HEK293 (cell line): ENCODE measurements at regions not wholly inside any gene's neighbourhood (a gene's known extent, or its start where the extent isn't known, plus 50 kb on each side); places are given as distances from the start of the nearest gene placed in this dataset.
"Not testable (repeated sequence)": the region's sequence is repeated elsewhere in the genome, so short reads cannot be mapped to it uniquely, and the experiment has no call there.

Source experiments
- CTCF ChIA-PET: fragments of 350-600 bp; formaldehyde crosslinking; extraction: SDS; loops from one replicate; lab custom pipeline; 2021; ENCODE audit warnings: antibody characterized with exemption; lab: Yijun Ruan, JAX
- POLR2A ChIA-PET: fragments of 300-600 bp; formaldehyde crosslinking; extraction: SDS; loops from one replicate; lab custom pipeline; 2020; ENCODE audit warnings: antibody characterized with exemption, inconsistent platforms; lab: Yijun Ruan, JAX
- H3K27ac ChIP-seq: fragments of 200-500 bp; sonication (Bioruptor generic); 2 replicates; pipeline ENCODE4 v1.5.1; 2014; ENCODE audit warnings: low read depth, low read length, control low read depth, inconsistent platforms; ENCODE audit errors: extremely low read depth
- H3K36me3 ChIP-seq, 2 experiments: fragments of 200-500 bp in 1 of 2; sonication (Bioruptor generic) in 1 of 2; 1 replicate in 1 of 2; 2 replicates in 1 of 2; pipeline ENCODE4 v1.5.1; 2014 to 2017; ENCODE audit warnings: inconsistent platforms in 2 of 2, low read length in 2 of 2; ENCODE audit not compliant: control insufficient read depth in 2 of 2, insufficient read depth in 1 of 2
- H3K4me1 ChIP-seq: fragments of 200-500 bp; sonication (Bioruptor generic); 2 replicates; pipeline ENCODE4 v1.5.1; 2014; ENCODE audit warnings: mild to moderate bottlenecking, low read length, inconsistent platforms; ENCODE audit not compliant: control insufficient read depth, insufficient read depth
- H3K4me3 ChIP-seq: 2 replicates; pipeline ENCODE4 v1.5.1; 2011; ENCODE audit warnings: low read depth, mild to moderate bottlenecking, control low read depth, low read length, moderate library complexity
- H3K9me3 ChIP-seq: fragments of 200-500 bp; sonication (Bioruptor generic); 2 replicates; pipeline ENCODE4 v1.5.1; 2014; ENCODE audit warnings: low read depth, low read length, inconsistent platforms; ENCODE audit not compliant: control insufficient read depth, insufficient read depth
- HIC1 ChIP-seq: fragments of 450-650 bp; formaldehyde crosslinking; IDR thresholded peaks from 2 replicates; pipeline ENCODE4 v1.5.1; 2016; ENCODE audit warnings: missing biosample characterization, missing genetic modification characterization
- INSM2 ChIP-seq: fragments of 450-650 bp; formaldehyde crosslinking; IDR thresholded peaks from 2 replicates; pipeline ENCODE4 v1.5.1; 2016; ENCODE audit warnings: missing biosample characterization, missing genetic modification characterization
- ZBTB1 ChIP-seq: fragments of 450-650 bp; formaldehyde crosslinking; IDR thresholded peaks from 2 replicates; pipeline ENCODE4 v1.5.1; 2016; ENCODE audit warnings: missing biosample characterization, missing genetic modification characterization
- ZNF114 ChIP-seq: fragments of 450-650 bp; formaldehyde crosslinking; IDR thresholded peaks from 2 replicates; pipeline ENCODE4 v1.5.0; 2017; ENCODE audit warnings: missing biosample characterization, missing genetic modification characterization
- ZNF155 ChIP-seq: fragments of 450-650 bp; formaldehyde crosslinking; IDR thresholded peaks from 2 replicates; pipeline ENCODE4 v1.5.1; 2016; ENCODE audit warnings: missing biosample characterization, missing genetic modification characterization
- ZNF214 ChIP-seq: fragments of 450-650 bp; formaldehyde crosslinking; IDR thresholded peaks from 2 replicates; pipeline ENCODE4 v1.5.1; 2017; ENCODE audit warnings: missing biosample characterization, mild to moderate bottlenecking, missing genetic modification characterization, borderline replicate concordance
- ZNF404 ChIP-seq: fragments of 450-650 bp; formaldehyde crosslinking; IDR thresholded peaks from 2 replicates; pipeline ENCODE4 v1.5.1; 2017; ENCODE audit warnings: missing biosample characterization, missing genetic modification characterization
- ZNF426 ChIP-seq: fragments of 450-650 bp; formaldehyde crosslinking; IDR thresholded peaks from 2 replicates; pipeline ENCODE4 v1.5.1; 2017; ENCODE audit warnings: missing biosample characterization, missing genetic modification characterization, mild to moderate bottlenecking, inconsistent platforms, moderate library complexity
- ZNF473 ChIP-seq: fragments of 450-650 bp; formaldehyde crosslinking; IDR thresholded peaks from 2 replicates; pipeline ENCODE4 v1.5.1; 2017; ENCODE audit warnings: missing biosample characterization, missing genetic modification characterization
- ZNF596 ChIP-seq: fragments of 450-650 bp; IDR thresholded peaks from 2 replicates; pipeline ENCODE4 v1.5.0; 2018; ENCODE audit warnings: missing biosample characterization, mild to moderate bottlenecking, missing genetic modification characterization, moderate library complexity
- ZNF600 ChIP-seq: fragments of 450-650 bp; formaldehyde crosslinking; IDR thresholded peaks from 2 replicates; pipeline ENCODE4 v1.5.1; 2016; ENCODE audit warnings: missing biosample characterization, missing genetic modification characterization
- ZNF645 ChIP-seq: fragments of 450-650 bp; formaldehyde crosslinking; IDR thresholded peaks from 2 replicates; pipeline ENCODE4; 2016; ENCODE audit warnings: missing biosample characterization, missing genetic modification characterization
- ZNF660 ChIP-seq: fragments of 450-650 bp; IDR thresholded peaks from 2 replicates; pipeline ENCODE4 v1.5.1; 2018; ENCODE audit warnings: missing biosample characterization, mild to moderate bottlenecking, missing genetic modification characterization
- ZNF76 ChIP-seq: fragments of 450-650 bp; formaldehyde crosslinking; IDR thresholded peaks from 2 replicates; pipeline ENCODE4; 2016; ENCODE audit warnings: low read depth, missing biosample characterization, missing genetic modification characterization, borderline replicate concordance
- ZNF768 ChIP-seq: fragments of 450-650 bp; formaldehyde crosslinking; IDR thresholded peaks from 2 replicates; pipeline ENCODE4 v1.5.1; 2018; ENCODE audit warnings: missing biosample characterization, mild to moderate bottlenecking, missing genetic modification characterization
- ZNF791 ChIP-seq: fragments of 450-650 bp; formaldehyde crosslinking; IDR thresholded peaks from 2 replicates; pipeline ENCODE4 v1.5.1; 2016; ENCODE audit warnings: missing biosample characterization, missing genetic modification characterization

GRCh38 chr4:22596409-22596808 is 80.5 kb upstream of the ADGRA3 start (continued):
- TF ChIP-seq ZNF426 (tag by site-specific recombination), result no peak

- Histone ChIP-seq H3K27ac (no peak overlapping the region), H3K9me3 (no peaks in the 10 kb centered on the region), H3K4me3 (no peak overlapping the region), H3K36me3 (no peaks in the 10 kb centered on the region), H3K4me1 (no peaks in the 10 kb centered on the region)
- no peak for TF ChIP-seq ZNF660 (tag by site-specific recombination)
- TF ChIP-seq ZNF596 (tag by site-specific recombination), result no peak
- TF ChIP-seq ZNF404 (tag by site-specific recombination), result no peak
- no peak for TF ChIP-seq INSM2 (tag by site-specific recombination)
- TF ChIP-seq ZNF768 (tag by site-specific recombination), result no peak
- no peak for TF ChIP-seq ZNF600 (tag by site-specific recombination)
- no peak for TF ChIP-seq ZNF214 (tag by site-specific recombination)
- no peak for TF ChIP-seq HIC1 (tag by site-specific recombination)
- no peak for TF ChIP-seq ZBTB1 (tag by site-specific recombination)
- TF ChIP-seq ZNF791 (tag by site-specific recombination), result no peak
- no peak for TF ChIP-seq ZNF114 (tag by site-specific recombination)
- TF ChIP-seq ZNF473, result no peak
- no peak for TF ChIP-seq ZNF76 (tag by site-specific recombination)
- no peak for TF ChIP-seq ZNF645 (tag by site-specific recombination)
- no peak for TF ChIP-seq ZNF155 (tag by site-specific recombination)
- ChIA-PET CTCF (no interaction called here), POLR2A (no interaction called here)
Measured at GRCh38 chr4:22597471-22597870, 81.6 kb upstream of the ADGRA3 start.

- H3K4me3 ChIP-seq, H3K9me3 ChIP-seq, CTCF ChIA-PET, H3K4me1 ChIP-seq, H3K36me3 ChIP-seq, H3K27ac ChIP-seq, POLR2A ChIA-PET: not testable (repeated sequence)
Measured at GRCh38 chr4:22598113-22599047, 82.5 kb upstream of the ADGRA3 start.

- POLR2A ChIA-PET, H3K4me1 ChIP-seq, H3K4me3 ChIP-seq, H3K27ac ChIP-seq, H3K36me3 ChIP-seq, CTCF ChIA-PET, H3K9me3 ChIP-seq: not testable (repeated sequence)
Measured at GRCh38 chr4:22599228-22599928, 83.5 kb upstream of the ADGRA3 start.

- H3K4me3 ChIP-seq, CTCF ChIA-PET, H3K4me1 ChIP-seq, H3K27ac ChIP-seq, H3K36me3 ChIP-seq, H3K9me3 ChIP-seq, POLR2A ChIA-PET: not testable (repeated sequence)
Measured at GRCh38 chr4:22599929-22600432, 84.1 kb upstream of the ADGRA3 start.

- H3K4me3 ChIP-seq, H3K4me1 ChIP-seq, H3K9me3 ChIP-seq, H3K27ac ChIP-seq, H3K36me3 ChIP-seq, POLR2A ChIA-PET, CTCF ChIA-PET: not testable (repeated sequence)
Measured at GRCh38 chr4:22601638-22602037, 85.8 kb upstream of the ADGRA3 start.
